ENCODE measurements at regions not wholly inside any gene's neighbourhood (a gene's known extent, or its start where the extent isn't known, plus 50 kb on each side); places are given as distances from the start of the nearest gene placed in this dataset.
"Not testable (repeated sequence)": the region's sequence is repeated elsewhere in the genome, so short reads cannot be mapped to it uniquely, and the experiment has no call there.

GRCh38 chr20:12110274-12110673 is 192.6 kb downstream of the BTBD3 start:
- Histone ChIP-seq H3K4me3 (ENCODE audit: low read length) (no peak overlapping the region), H3K27ac (ENCODE audit: low read length) (no peak overlapping the region), H3K27me3 (ENCODE audit: control insufficient read depth, insufficient read depth, low read length) (no peaks in the 10 kb centered on the region), H3K9me3 (ENCODE audit: control insufficient read depth, low read depth, low read length) (peaks cover 3% of the 10 kb centered on the region), H3K36me3 (ENCODE audit: control insufficient read depth, low read depth, low read length) (no peaks in the 10 kb centered on the region), H3K4me1 (ENCODE audit: control insufficient read depth, low read depth, low read length) (peaks cover under 1% of the 10 kb centered on the region), H3K9ac (ENCODE audit: low read length) (no peak overlapping the region)

GRCh38 chr20:12110711-12111110 is 193.0 kb downstream of the BTBD3 start:
- peaks cover 3% of the 10 kb centered on the region for H3K4me1 ChIP-seq (ENCODE audit: control insufficient read depth, low read depth, low read length)
- no peak overlapping the region for H3K27ac ChIP-seq (ENCODE audit: low read length)
- H3K9me3 ChIP-seq (ENCODE audit: control insufficient read depth, low read depth, low read length), result peaks cover 3% of the 10 kb centered on the region
- no peak overlapping the region for H3K9ac ChIP-seq (ENCODE audit: low read length)
- no peaks in the 10 kb centered on the region for H3K27me3 ChIP-seq (ENCODE audit: control insufficient read depth, insufficient read depth, low read length)
- no peaks in the 10 kb centered on the region for H3K36me3 ChIP-seq (ENCODE audit: control insufficient read depth, low read depth, low read length)
- no peak overlapping the region for H3K4me3 ChIP-seq (ENCODE audit: low read length)

GRCh38 chr20:12111431-12112088 is 193.9 kb downstream of the BTBD3 start:
- peaks cover 3% of the 10 kb centered on the region for H3K9me3 ChIP-seq (ENCODE audit: control insufficient read depth, low read depth, low read length)
- H3K9ac ChIP-seq (ENCODE audit: low read length), result no peak overlapping the region
- H3K27ac ChIP-seq (ENCODE audit: low read length), result no peak overlapping the region
- H3K4me3 ChIP-seq (ENCODE audit: low read length), result no peak overlapping the region
- no peaks in the 10 kb centered on the region for H3K27me3 ChIP-seq (ENCODE audit: control insufficient read depth, insufficient read depth, low read length)
- peaks cover 3% of the 10 kb centered on the region for H3K4me1 ChIP-seq (ENCODE audit: control insufficient read depth, low read depth, low read length)
- no peaks in the 10 kb centered on the region for H3K36me3 ChIP-seq (ENCODE audit: control insufficient read depth, low read depth, low read length)

GRCh38 chr20:12112089-12112474 is 194.4 kb downstream of the BTBD3 start:
- H3K9ac ChIP-seq (ENCODE audit: low read length), result no peak overlapping the region
- peaks cover 3% of the 10 kb centered on the region for H3K4me1 ChIP-seq (ENCODE audit: control insufficient read depth, low read depth, low read length)
- peaks cover 1% of the 10 kb centered on the region for H3K9me3 ChIP-seq (ENCODE audit: control insufficient read depth, low read depth, low read length)
- no peak overlapping the region for H3K27ac ChIP-seq (ENCODE audit: low read length)
- H3K4me3 ChIP-seq (ENCODE audit: low read length), result no peak overlapping the region
- no peaks in the 10 kb centered on the region for H3K36me3 ChIP-seq (ENCODE audit: control insufficient read depth, low read depth, low read length)
- no peaks in the 10 kb centered on the region for H3K27me3 ChIP-seq (ENCODE audit: control insufficient read depth, insufficient read depth, low read length)

GRCh38 chr20:12112665-12113064 is 195.0 kb downstream of the BTBD3 start:
- no peak overlapping the region for H3K27ac ChIP-seq (ENCODE audit: low read length)
- no peaks in the 10 kb centered on the region for H3K27me3 ChIP-seq (ENCODE audit: control insufficient read depth, insufficient read depth, low read length)
- peaks cover 3% of the 10 kb centered on the region for H3K4me1 ChIP-seq (ENCODE audit: control insufficient read depth, low read depth, low read length)
- H3K9me3 ChIP-seq (ENCODE audit: control insufficient read depth, low read depth, low read length), result no peaks in the 10 kb centered on the region
- no peak overlapping the region for H3K9ac ChIP-seq (ENCODE audit: low read length)
- no peaks in the 10 kb centered on the region for H3K36me3 ChIP-seq (ENCODE audit: control insufficient read depth, low read depth, low read length)
- no peak overlapping the region for H3K4me3 ChIP-seq (ENCODE audit: low read length)

- Histone ChIP-seq H3K27me3 (ENCODE audit: control insufficient read depth, insufficient read depth, low read length) (no peaks in the 10 kb centered on the region), H3K9ac (ENCODE audit: low read length) (no peak overlapping the region), H3K9me3 (ENCODE audit: control insufficient read depth, low read depth, low read length) (no peaks in the 10 kb centered on the region), H3K36me3 (ENCODE audit: control insufficient read depth, low read depth, low read length) (no peaks in the 10 kb centered on the region), H3K27ac (ENCODE audit: low read length) (no peak overlapping the region), H3K4me1 (ENCODE audit: control insufficient read depth, low read depth, low read length) (peaks cover 3% of the 10 kb centered on the region), H3K4me3 (ENCODE audit: low read length) (no peak overlapping the region)
These were observed 195.4 kb downstream of the BTBD3 start for GRCh38 chr20:12113075-12113467.

GRCh38 chr20:12113468-12114371 is 196.0 kb downstream of the BTBD3 start:
- Histone ChIP-seq H3K27me3 (ENCODE audit: control insufficient read depth, insufficient read depth, low read length) (no peaks in the 10 kb centered on the region), H3K9me3 (ENCODE audit: control insufficient read depth, low read depth, low read length) (no peaks in the 10 kb centered on the region), H3K36me3 (ENCODE audit: control insufficient read depth, low read depth, low read length) (no peaks in the 10 kb centered on the region), H3K27ac (ENCODE audit: low read length) (no peak overlapping the region), H3K4me1 (ENCODE audit: control insufficient read depth, low read depth, low read length) (peaks cover 3% of the 10 kb centered on the region), H3K4me3 (ENCODE audit: low read length) (no peak overlapping the region), H3K9ac (ENCODE audit: low read length) (no peak overlapping the region)

- not testable (repeated sequence) for H3K9me3 ChIP-seq (ENCODE audit: control insufficient read depth, low read depth, low read length); H3K27me3 ChIP-seq (ENCODE audit: control insufficient read depth, insufficient read depth, low read length); H3K36me3 ChIP-seq (ENCODE audit: control insufficient read depth, low read depth, low read length); H3K4me1 ChIP-seq (ENCODE audit: control insufficient read depth, low read depth, low read length)
- Histone ChIP-seq H3K4me3 (ENCODE audit: low read length) (peak overlapping the region; percentile 61), H3K27ac (ENCODE audit: low read length) (peak overlapping the region; percentile 59), H3K9ac (ENCODE audit: low read length) (peak overlapping the region; percentile 63)
These were observed 211.4 kb downstream of the BTBD3 start for GRCh38 chr20:12129114-12129513.

- H3K4me1 ChIP-seq (ENCODE audit: control insufficient read depth, low read depth, low read length); H3K9me3 ChIP-seq (ENCODE audit: control insufficient read depth, low read depth, low read length); H3K27me3 ChIP-seq (ENCODE audit: control insufficient read depth, insufficient read depth, low read length); H3K36me3 ChIP-seq (ENCODE audit: control insufficient read depth, low read depth, low read length): not testable (repeated sequence)
- Histone ChIP-seq H3K27ac (ENCODE audit: low read length) (peak overlapping the region; percentile 59), H3K9ac (ENCODE audit: low read length) (peak overlapping the region; percentile 63), H3K4me3 (ENCODE audit: low read length) (peak overlapping the region; percentile 61)
These were observed 211.8 kb downstream of the BTBD3 start for GRCh38 chr20:12129532-12129931.

GRCh38 chr20:12130781-12131180 is 213.1 kb downstream of the BTBD3 start:
- Histone ChIP-seq H3K4me1 (ENCODE audit: control insufficient read depth, low read depth, low read length) (peaks cover 3% of the 10 kb centered on the region), H3K27ac (ENCODE audit: low read length) (no peak overlapping the region), H3K36me3 (ENCODE audit: control insufficient read depth, low read depth, low read length) (no peaks in the 10 kb centered on the region)

GRCh38 chr20:12133553-12133952 is 215.9 kb downstream of the BTBD3 start:
- Histone ChIP-seq H3K9ac (ENCODE audit: low read length) (no peak overlapping the region), H3K36me3 (ENCODE audit: control insufficient read depth, low read depth, low read length) (no peaks in the 10 kb centered on the region), H3K4me3 (ENCODE audit: low read length) (no peak overlapping the region), H3K9me3 (ENCODE audit: control insufficient read depth, low read depth, low read length) (no peaks in the 10 kb centered on the region), H3K27me3 (ENCODE audit: control insufficient read depth, insufficient read depth, low read length) (peaks cover 7% of the 10 kb centered on the region), H3K27ac (ENCODE audit: low read length) (no peak overlapping the region), H3K4me1 (ENCODE audit: control insufficient read depth, low read depth, low read length) (peaks cover 3% of the 10 kb centered on the region)

More at GRCh38 chr20:12130781-12131180, 213.1 kb downstream of the BTBD3 start:
- Histone ChIP-seq H3K27me3 (ENCODE audit: control insufficient read depth, insufficient read depth, low read length) (peaks cover 7% of the 10 kb centered on the region), H3K9me3 (ENCODE audit: control insufficient read depth, low read depth, low read length) (no peaks in the 10 kb centered on the region), H3K9ac (ENCODE audit: low read length) (no peak overlapping the region), H3K4me3 (ENCODE audit: low read length) (no peak overlapping the region)

- not testable (repeated sequence) for H3K9me3 ChIP-seq (ENCODE audit: control insufficient read depth, low read depth, low read length); H3K27ac ChIP-seq (ENCODE audit: low read length); H3K4me1 ChIP-seq (ENCODE audit: control insufficient read depth, low read depth, low read length); H3K9ac ChIP-seq (ENCODE audit: low read length); H3K4me3 ChIP-seq (ENCODE audit: low read length); H3K36me3 ChIP-seq (ENCODE audit: control insufficient read depth, low read depth, low read length); H3K27me3 ChIP-seq (ENCODE audit: control insufficient read depth, insufficient read depth, low read length)
These were observed 228.3 kb downstream of the BTBD3 start for GRCh38 chr20:12145951-12146350.
